Hepatocyte (in vitro differentiated cells): ENCODE measurements at regions not wholly inside any gene's neighbourhood (a gene's known extent, or its start where the extent isn't known, plus 50 kb on each side); places are given as distances from the start of the nearest gene placed in this dataset.

ENCODE experiments used
- EZH2 ChIP-seq: fragments of 200-600 bp; sonication (generic); IDR thresholded peaks from 2 replicates; pipeline ENCODE4 v1.6.1; 2016; ENCODE audit warnings: antibody characterized with exemption, mild to moderate bottlenecking, borderline replicate concordance
- EZH2phosphoT487 ChIP-seq: fragments of 200-600 bp; sonication (generic); IDR thresholded peaks from one replicate; pipeline ENCODE4 v1.6.1; 2018; ENCODE audit warnings: antibody characterized with exemption, mild to moderate bottlenecking, low read depth, moderate library complexity; ENCODE audit not compliant: unreplicated experiment, severe bottlenecking
- TF ChIP-seq, protein P1 (sequence below): fragments of 200-600 bp; sonication (generic); IDR thresholded peaks from 2 replicates; pipeline ENCODE4 v1.5.1; 2016; ENCODE audit warnings: antibody characterized with exemption, mild to moderate bottlenecking; ENCODE audit not compliant: poor library complexity

DNA sequence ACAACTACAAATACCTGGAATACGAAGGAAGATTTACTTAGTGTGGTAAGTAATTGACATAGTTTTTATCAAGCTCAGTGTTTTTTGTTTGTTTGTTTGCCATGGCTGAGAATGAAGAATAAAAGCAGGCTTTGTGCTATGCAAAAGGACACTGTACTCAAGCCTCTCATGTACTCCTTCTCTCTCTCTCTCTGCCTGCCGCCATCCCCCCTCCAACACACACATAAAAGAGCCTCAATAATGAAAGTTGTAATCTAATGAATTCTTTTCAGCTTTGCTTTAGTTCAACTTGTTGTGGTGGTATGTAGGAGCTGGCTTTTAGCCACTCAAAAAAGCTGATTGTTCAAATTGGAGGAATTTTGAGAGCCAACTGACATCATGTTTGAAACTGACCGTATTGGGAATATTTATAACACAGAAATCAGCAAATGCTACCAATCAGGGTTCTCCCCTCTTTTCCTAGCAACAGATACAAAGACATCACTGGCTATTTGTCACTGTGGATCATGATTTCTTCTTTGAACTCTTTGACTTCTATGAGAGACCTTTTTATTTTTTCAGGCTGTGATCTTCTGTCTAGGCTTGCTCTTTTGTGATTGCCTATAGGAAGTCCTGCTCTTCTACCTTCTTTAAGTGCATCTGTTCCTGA lies 1148.8 kb downstream of the RAPGEF2 start:
- TF ChIP-seq, protein P1, sequence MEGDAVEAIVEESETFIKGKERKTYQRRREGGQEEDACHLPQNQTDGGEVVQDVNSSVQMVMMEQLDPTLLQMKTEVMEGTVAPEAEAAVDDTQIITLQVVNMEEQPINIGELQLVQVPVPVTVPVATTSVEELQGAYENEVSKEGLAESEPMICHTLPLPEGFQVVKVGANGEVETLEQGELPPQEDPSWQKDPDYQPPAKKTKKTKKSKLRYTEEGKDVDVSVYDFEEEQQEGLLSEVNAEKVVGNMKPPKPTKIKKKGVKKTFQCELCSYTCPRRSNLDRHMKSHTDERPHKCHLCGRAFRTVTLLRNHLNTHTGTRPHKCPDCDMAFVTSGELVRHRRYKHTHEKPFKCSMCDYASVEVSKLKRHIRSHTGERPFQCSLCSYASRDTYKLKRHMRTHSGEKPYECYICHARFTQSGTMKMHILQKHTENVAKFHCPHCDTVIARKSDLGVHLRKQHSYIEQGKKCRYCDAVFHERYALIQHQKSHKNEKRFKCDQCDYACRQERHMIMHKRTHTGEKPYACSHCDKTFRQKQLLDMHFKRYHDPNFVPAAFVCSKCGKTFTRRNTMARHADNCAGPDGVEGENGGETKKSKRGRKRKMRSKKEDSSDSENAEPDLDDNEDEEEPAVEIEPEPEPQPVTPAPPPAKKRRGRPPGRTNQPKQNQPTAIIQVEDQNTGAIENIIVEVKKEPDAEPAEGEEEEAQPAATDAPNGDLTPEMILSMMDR, result no peak
- TF ChIP-seq EZH2phosphoT487 (no peak), EZH2 (no peak)
